GM23248 (cell line): ENCODE measurements at regions not wholly inside any gene's neighbourhood (a gene's known extent, or its start where the extent isn't known, plus 50 kb on each side); places are given as distances from the start of the nearest gene placed in this dataset.

ENCODE experiments used
- EZH2 ChIP-seq: fragments of 200-600 bp; sonication (generic); IDR thresholded peaks from 2 replicates; pipeline ENCODE4 v1.6.1; 2018; ENCODE audit warnings: antibody characterized with exemption, mild to moderate bottlenecking; ENCODE audit not compliant: insufficient read depth, poor library complexity, severe bottlenecking
- EZH2phosphoT487 ChIP-seq: fragments of 200-600 bp; sonication (generic); IDR thresholded peaks from 2 replicates; pipeline ENCODE4 v1.6.1; 2018; ENCODE audit warnings: antibody characterized with exemption, moderate library complexity, mild to moderate bottlenecking, low read depth; ENCODE audit not compliant: insufficient read depth

DNA sequence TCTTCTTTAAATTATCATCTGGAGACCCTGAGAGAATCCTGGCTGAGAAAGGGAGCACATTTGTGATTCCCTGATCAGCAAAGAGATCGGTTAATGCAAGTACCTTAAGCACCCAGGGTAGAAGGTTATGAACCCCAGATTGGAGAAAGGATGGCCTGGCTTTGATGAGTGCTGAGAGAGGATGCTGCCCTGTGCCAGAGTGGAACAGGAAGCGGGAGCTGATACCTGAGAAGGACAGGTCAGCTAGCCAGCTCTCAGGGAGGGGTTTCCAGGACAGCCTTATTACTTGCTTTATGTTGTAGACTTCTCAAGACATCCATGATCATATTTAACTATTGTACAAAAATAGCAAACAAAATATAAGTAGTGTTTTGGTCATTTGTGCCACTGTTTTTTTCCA, 141.9 kb downstream of the GATB start:
- TF ChIP-seq EZH2: no peak
- no peak for TF ChIP-seq EZH2phosphoT487
